ENCODE measurements at regions not wholly inside any gene's neighbourhood (a gene's known extent, or its start where the extent isn't known, plus 50 kb on each side); places are given as distances from the start of the nearest gene placed in this dataset.

GRCh38 chr11:106329273-106330018 is 252.0 kb downstream of the AASDHPPT start:
- no peak for DNase-seq (ENCODE audit: low read depth)

- DNase-seq (ENCODE audit: low read depth), result no peak
Measured at GRCh38 chr11:106331176-106331575, 253.7 kb downstream of the AASDHPPT start.

GRCh38 chr11:106333678-106334077 is 256.2 kb downstream of the AASDHPPT start:
- DNase-seq (ENCODE audit: low read depth), result no peak

DNA sequence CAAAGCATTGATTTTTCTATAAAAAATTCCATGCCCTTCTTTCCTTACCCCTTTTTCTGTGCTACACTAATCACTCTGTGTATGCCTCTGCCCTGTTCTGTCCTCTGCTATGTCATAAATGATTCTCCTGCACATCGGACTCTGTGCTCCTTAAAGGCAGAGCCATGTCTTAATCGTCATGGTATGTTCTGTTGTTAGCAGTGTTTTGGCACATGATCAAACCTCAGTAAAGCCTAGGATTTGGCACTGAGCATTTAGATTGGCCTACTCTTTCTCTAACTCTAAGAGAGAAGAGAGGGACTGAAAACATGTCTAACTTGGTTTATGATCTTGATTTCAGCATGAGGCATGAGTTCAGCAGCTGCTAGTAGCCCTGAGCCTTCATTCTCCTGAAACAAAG is 266.9 kb downstream of the AASDHPPT start:
- peak; percentile 89 for DNase-seq (ENCODE audit: low read depth)

DNA sequence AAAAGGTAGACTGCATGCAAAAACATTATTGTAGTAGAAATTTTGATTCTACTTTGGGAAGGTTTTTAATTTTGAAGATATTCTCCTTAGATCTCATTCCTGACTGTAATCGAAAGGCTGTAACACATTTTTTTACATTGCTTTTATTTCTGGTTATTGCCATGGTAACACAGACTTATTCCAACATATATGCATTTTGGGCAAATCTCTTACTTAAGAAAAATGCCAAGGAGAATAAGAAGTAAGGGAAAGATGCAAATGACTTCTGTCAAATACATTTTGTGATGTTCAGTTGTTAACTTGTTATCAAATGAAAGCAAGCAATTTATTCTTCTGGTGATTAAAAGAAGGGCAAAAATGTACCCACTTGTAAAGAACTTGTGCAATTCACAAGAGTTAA is 267.5 kb downstream of the AASDHPPT start:
- no peak for DNase-seq (ENCODE audit: low read depth)

GRCh38 chr11:106353031-106353430 is 275.6 kb downstream of the AASDHPPT start:
- DNase-seq (ENCODE audit: low read depth), result no peak

- peak; percentile 14 for DNase-seq (ENCODE audit: low read depth)
Measured at GRCh38 chr11:106369224-106369623, 291.8 kb downstream of the AASDHPPT start.

DNA sequence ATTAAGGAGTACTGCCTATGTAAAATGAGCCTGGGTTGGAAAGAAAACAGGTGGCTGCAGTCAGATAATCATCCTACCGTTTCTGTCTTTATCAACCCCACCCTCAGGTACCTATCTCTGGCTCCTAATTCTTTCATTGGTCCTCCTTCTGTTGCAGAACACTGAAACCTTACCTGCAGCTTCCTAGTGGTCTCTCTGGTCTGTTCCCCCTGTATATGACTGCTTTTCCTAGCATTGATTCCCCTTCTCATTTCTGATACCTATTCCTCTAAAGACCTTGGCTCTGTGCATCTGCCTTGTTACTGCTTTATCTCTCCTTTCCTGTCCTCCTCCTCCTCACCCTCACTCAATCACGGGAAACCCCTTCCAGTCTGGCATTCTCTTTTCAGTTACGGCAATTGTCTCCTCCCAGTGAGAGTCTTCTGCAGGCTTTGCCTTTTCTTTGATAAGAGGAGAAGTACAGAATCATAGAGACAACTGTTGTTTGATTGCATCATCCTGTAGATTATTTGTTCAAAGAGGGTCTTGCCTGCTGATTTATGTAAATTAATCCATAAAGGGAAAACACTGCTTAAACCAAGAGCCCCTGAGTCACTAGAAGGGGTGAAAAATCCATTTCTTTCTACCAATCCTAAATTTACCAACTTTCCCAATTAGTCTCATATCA is 301.2 kb downstream of the AASDHPPT start:
- no peak for DNase-seq (ENCODE audit: low read depth)

GRCh38 chr11:106379265-106379664 is 301.8 kb downstream of the AASDHPPT start:
- DNase-seq (ENCODE audit: low read depth), result no peak

DNA sequence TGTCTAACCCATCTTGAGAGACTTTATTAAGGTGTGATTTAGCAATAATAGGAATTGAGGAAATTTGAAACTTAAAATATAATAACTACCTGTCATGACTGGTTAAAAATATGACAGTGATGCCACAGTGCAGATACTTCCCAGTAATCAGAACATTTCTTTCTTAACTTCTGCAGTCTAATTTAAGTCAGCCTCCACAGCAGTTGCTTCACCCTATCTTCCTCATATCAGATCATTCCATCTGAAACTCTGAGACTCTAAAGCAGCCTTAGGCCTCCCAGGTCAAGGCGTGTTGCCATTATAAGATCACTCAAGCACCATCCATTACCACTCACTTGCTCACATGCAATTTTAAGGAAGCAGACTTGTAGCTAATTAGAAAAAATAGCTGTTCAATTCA is 302.2 kb downstream of the AASDHPPT start:
- DNase-seq (ENCODE audit: low read depth), result no peak

GRCh38 chr11:106381895-106382294 is 304.4 kb downstream of the AASDHPPT start:
- no peak for DNase-seq (ENCODE audit: low read depth)

- no peak for DNase-seq (ENCODE audit: low read depth)
Measured at GRCh38 chr11:106384429-106384828, 307.0 kb downstream of the AASDHPPT start.

- peak; percentile 23 for DNase-seq (ENCODE audit: low read depth)
Measured at GRCh38 chr11:106386519-106386918, 309.1 kb downstream of the AASDHPPT start.

- peak; percentile 85 for DNase-seq (ENCODE audit: low read depth)
Measured at GRCh38 chr11:106389101-106389500, 311.6 kb downstream of the AASDHPPT start.

GRCh38 chr11:106390078-106390477 is 312.6 kb downstream of the AASDHPPT start:
- no peak for DNase-seq (ENCODE audit: low read depth)

- DNase-seq (ENCODE audit: low read depth), result peak; percentile 76
Measured at GRCh38 chr11:106391771-106392420, 314.4 kb downstream of the AASDHPPT start.

GRCh38 chr11:106395716-106396349 is 318.4 kb downstream of the AASDHPPT start:
- DNase-seq (ENCODE audit: low read depth), result no peak

GRCh38 chr11:106397787-106398501 is 320.5 kb downstream of the AASDHPPT start:
- DNase-seq (ENCODE audit: low read depth), result no peak

- peak; percentile 47 for DNase-seq (ENCODE audit: low read depth)
Measured at GRCh38 chr11:106398502-106399075, 321.1 kb downstream of the AASDHPPT start.

- DNase-seq (ENCODE audit: low read depth), result peak; percentile 100
Measured at GRCh38 chr11:106399076-106399511, 321.6 kb downstream of the AASDHPPT start.

- DNase-seq (ENCODE audit: low read depth), result peak; percentile 68
Measured at GRCh38 chr11:106399624-106400023, 322.2 kb downstream of the AASDHPPT start.

Data from iris pigment epithelial cell (primary cell).